DOHH2 (cell line): ENCODE measurements at regions not wholly inside any gene's neighbourhood (a gene's known extent, or its start where the extent isn't known, plus 50 kb on each side); places are given as distances from the start of the nearest gene placed in this dataset.

Experiments used
- CTCF ChIP-seq: fragments of 200-600 bp; sonication (generic); IDR thresholded peaks from one replicate; pipeline ENCODE4 v1.5.1; 2014; ENCODE audit warnings: antibody characterized with exemption, mild to moderate bottlenecking, low read depth, low read length; ENCODE audit not compliant: poor library complexity, severe bottlenecking
- EZH2phosphoT487 ChIP-seq: fragments of 200-600 bp; sonication (generic); IDR thresholded peaks from 2 replicates; pipeline ENCODE4 v1.6.1; 2017; ENCODE audit warnings: borderline replicate concordance, mild to moderate bottlenecking, antibody characterized with exemption, low read length, moderate library complexity, mixed read lengths

DNA sequence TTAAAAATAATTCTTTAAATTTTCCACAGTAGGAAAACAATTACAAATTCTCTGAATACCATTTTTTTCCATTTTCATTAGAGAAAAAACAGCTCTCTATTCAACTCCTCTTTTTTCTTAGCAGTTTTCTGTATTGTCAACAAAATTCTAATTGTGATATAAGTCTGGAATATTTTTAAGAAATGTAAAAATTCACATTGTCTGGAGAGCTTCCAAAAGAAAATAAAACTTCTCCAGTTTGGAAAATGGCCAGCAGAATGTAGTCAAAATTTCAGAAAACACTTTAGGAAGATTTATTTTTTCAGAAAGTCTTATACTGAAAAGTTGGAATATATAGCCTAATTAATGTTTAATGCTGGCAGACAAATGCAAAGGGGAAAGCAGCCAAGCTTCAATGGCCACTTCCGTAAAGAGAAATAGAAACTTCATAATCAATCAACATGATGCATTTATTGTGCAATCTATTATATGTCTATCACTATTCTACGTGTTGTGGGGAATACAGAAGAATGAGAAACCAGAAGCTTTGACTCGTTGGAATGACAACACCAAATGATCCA, 733.2 kb upstream of the PKDCC start:
- no peak for TF ChIP-seq CTCF
- no peak for TF ChIP-seq EZH2phosphoT487
